OCI-LY7 (cell line): ENCODE measurements at regions not wholly inside any gene's neighbourhood (a gene's known extent, or its start where the extent isn't known, plus 50 kb on each side); places are given as distances from the start of the nearest gene placed in this dataset.
"Not testable (repeated sequence)": the region's sequence is repeated elsewhere in the genome, so short reads cannot be mapped to it uniquely, and the experiment has no call there.

Experiments used
- BruUV-seq: library from RNA; stranded (reverse); fragments of 400-500 nt; replicated peaks from 2 replicates; lab custom pipeline; 2021; lab: Mats Ljungman, UMichigan
- CTCF ChIA-PET: fragments of 300-600 bp; sonication (Branson Sonifier 250); formaldehyde crosslinking; loops from one replicate; lab custom pipeline; 2022; ENCODE audit warnings: antibody characterized with exemption; ENCODE audit not compliant: unreplicated experiment; lab: Charles Lee
- POLR2A ChIA-PET: fragments of 300-600 bp; sonication (Branson Sonifier 250); formaldehyde crosslinking; loops from one replicate; lab custom pipeline; 2022; ENCODE audit warnings: antibody characterized with exemption; lab: Charles Lee
- DNase-seq: peaks from one replicate; pipeline ENCODE4 v3.0.0-alpha.2; 2015; ENCODE audit warnings: low spot score
- H2AFZ ChIP-seq: fragments of 200-600 bp; sonication (generic), shearing (Covaris generic); 2 replicates; pipeline ENCODE4 v1.6.1; 2014; ENCODE audit warnings: mild to moderate bottlenecking, antibody characterized with exemption, low read length, moderate library complexity
- H3K27ac ChIP-seq: fragments of 200-600 bp; sonication (generic); 2 replicates; pipeline ENCODE4 v1.5.1; 2014; ENCODE audit warnings: mixed run types, low read depth, mild to moderate bottlenecking, moderate library complexity, low read length, inconsistent platforms; ENCODE audit not compliant: poor library complexity, severe bottlenecking
- H3K36me3 ChIP-seq: fragments of 200-600 bp; sonication (generic); 2 replicates; pipeline ENCODE4 v1.6.1; 2014; ENCODE audit warnings: mild to moderate bottlenecking, antibody characterized with exemption, low read length, moderate library complexity, mixed read lengths; ENCODE audit not compliant: insufficient read depth
- H3K4me1 ChIP-seq: fragments of 200-600 bp; sonication (generic); 2 replicates; pipeline ENCODE4 v1.5.1; 2014; ENCODE audit warnings: mild to moderate bottlenecking, low read length; ENCODE audit not compliant: insufficient read depth, poor library complexity, severe bottlenecking
- H3K4me2 ChIP-seq: fragments of 200-600 bp; sonication (generic); 2 replicates; pipeline ENCODE4 v1.6.1; 2014; ENCODE audit warnings: mild to moderate bottlenecking, low read length
- H3K4me3 ChIP-seq: fragments of 200-600 bp; sonication (generic); 2 replicates; pipeline ENCODE4 v1.5.1; 2014; ENCODE audit warnings: mild to moderate bottlenecking, low read depth, low read length; ENCODE audit not compliant: poor library complexity, severe bottlenecking
- H3K79me2 ChIP-seq: fragments of 200-600 bp; sonication (generic); 2 replicates; pipeline ENCODE4 v1.6.1; 2016; ENCODE audit warnings: low read depth, mild to moderate bottlenecking, low read length, moderate library complexity, mixed read lengths; ENCODE audit not compliant: insufficient read depth
- H3K9me2 ChIP-seq: fragments of 200-600 bp; sonication (generic); 2 replicates; pipeline ENCODE4 v1.6.1; 2016; ENCODE audit warnings: mild to moderate bottlenecking, low read length, mixed read lengths; ENCODE audit not compliant: insufficient read depth
- H3K9me3 ChIP-seq: fragments of 200-600 bp; sonication (generic); 2 replicates; pipeline ENCODE4 v1.6.1; 2014; ENCODE audit warnings: mild to moderate bottlenecking, mixed run types, low read length, mixed read lengths
- H4K20me1 ChIP-seq: fragments of 200-600 bp; sonication (generic); 2 replicates; pipeline ENCODE4 v1.6.1; 2014; ENCODE audit warnings: mild to moderate bottlenecking, antibody characterized with exemption, low read length, moderate library complexity, mixed read lengths; ENCODE audit not compliant: insufficient read depth
- EZH2phosphoT487 ChIP-seq: fragments of 200-600 bp; sonication (generic); IDR thresholded peaks from 2 replicates; pipeline ENCODE4 v1.6.1; 2018; ENCODE audit warnings: low read depth, borderline replicate concordance, mild to moderate bottlenecking, mixed run types, antibody characterized with exemption, low read length, moderate library complexity, mixed read lengths
- intact Hi-C: fragments of 100-400 bp; cut with micrococcal nuclease; formaldehyde crosslinking; loops from one replicate; pipeline ENCODE4 v1.10.0; 2022; ENCODE audit not compliant: unreplicated experiment

GRCh38 chr10:118900617-118901016, 128.9 kb upstream of the NANOS1 start:
- intact Hi-C loops: no loop called here
- POLR2A ChIA-PET: no interaction called here
- BruUV-seq: no TSS peak
- Histone ChIP-seq H4K20me1 (no peaks in the 10 kb centered on the region), H3K36me3 (no peaks in the 10 kb centered on the region), H3K79me2 (no peaks in the 10 kb centered on the region), H3K4me3 (no peak overlapping the region), H3K4me2 (no peak overlapping the region), H3K27ac (no peak overlapping the region), H3K4me1 (no peaks in the 10 kb centered on the region), H3K9me2 (no peaks in the 10 kb centered on the region), H3K9me3 (no peaks in the 10 kb centered on the region), H2AFZ (no peak overlapping the region)
- TF ChIP-seq EZH2phosphoT487: no peak
- CTCF ChIA-PET: no interaction called here
- no peak for DNase-seq

- ChIA-PET CTCF (interaction anchor here (0.6 kb wide), 2 partner anchors 1385 to 1454 kb away, joined by 3 to 5 read pairs; no protein-coding TSS in a partner anchor), POLR2A (interaction anchor here (0.6 kb wide), 1 partner anchor 29 kb away, joined by 4 read pairs; no protein-coding TSS in a partner anchor)
- Histone ChIP-seq H2AFZ (no peak overlapping the region), H3K4me1 (no peaks in the 10 kb centered on the region), H3K9me3 (no peaks in the 10 kb centered on the region), H3K36me3 (no peaks in the 10 kb centered on the region), H3K4me2 (no peak overlapping the region), H4K20me1 (no peaks in the 10 kb centered on the region), H3K79me2 (no peaks in the 10 kb centered on the region), H3K27ac (no peak overlapping the region), H3K4me3 (no peak overlapping the region), H3K9me2 (no peaks in the 10 kb centered on the region)
- no peak for DNase-seq
- BruUV-seq: no TSS peak
- intact Hi-C loops: no loop called here
- TF ChIP-seq EZH2phosphoT487: no peak
Observed at GRCh38 chr10:118901380-118901779, 128.1 kb upstream of the NANOS1 start.

GRCh38 chr10:118901906-118902305, 127.6 kb upstream of the NANOS1 start:
- H3K4me1 ChIP-seq: no peaks in the 10 kb centered on the region
- intact Hi-C loops: no loop called here
- H3K4me2 ChIP-seq: no peak overlapping the region
- H3K79me2 ChIP-seq: no peaks in the 10 kb centered on the region
- no peaks in the 10 kb centered on the region for H3K36me3 ChIP-seq
- no peak overlapping the region for H2AFZ ChIP-seq
- ChIA-PET POLR2A (interaction anchor here (0.6 kb wide), 1 partner anchor 29 kb away, joined by 4 read pairs; no protein-coding TSS in a partner anchor), CTCF (interaction anchor here (0.6 kb wide), 2 partner anchors 1385 to 1455 kb away, joined by 3 to 5 read pairs; no protein-coding TSS in a partner anchor)
- no peak for DNase-seq
- no peaks in the 10 kb centered on the region for H4K20me1 ChIP-seq
- TF ChIP-seq EZH2phosphoT487: no peak
- H3K4me3 ChIP-seq: no peak overlapping the region
- H3K9me2 ChIP-seq: no peaks in the 10 kb centered on the region
- no peaks in the 10 kb centered on the region for H3K9me3 ChIP-seq
- no peak overlapping the region for H3K27ac ChIP-seq
- no TSS peak for BruUV-seq

- H3K79me2 ChIP-seq, BruUV-seq, intact Hi-C loops: not testable (repeated sequence)
Observed at GRCh38 chr10:118902656-118903055, 126.9 kb upstream of the NANOS1 start.

More at GRCh38 chr10:118902656-118903055, 126.9 kb upstream of the NANOS1 start:
- H2AFZ ChIP-seq, CTCF ChIA-PET, H3K4me3 ChIP-seq, DNase-seq, H4K20me1 ChIP-seq, H3K4me1 ChIP-seq, H3K36me3 ChIP-seq, POLR2A ChIA-PET, H3K9me2 ChIP-seq, H3K9me3 ChIP-seq, H3K27ac ChIP-seq, H3K4me2 ChIP-seq: not testable (repeated sequence)
